Stimulated activated CD4-positive, alpha-beta T cell treated with anti-CD3 and anti-CD28 coated beads, Interleukin-2, amount 100 ng/mL, for 48 hours (primary cell): ENCODE measurements at regions not wholly inside any gene's neighbourhood (a gene's known extent, or its start where the extent isn't known, plus 50 kb on each side); places are given as distances from the start of the nearest gene placed in this dataset.

Experiments
- DNase-seq, 2 donors: peaks; one replicate each; pipeline ENCODE4 v3.0.0-alpha.2; 2020

- no peak for DNase-seq
Observed at GRCh38 chr3:182708810-182709209, 84.5 kb upstream of the ATP11B start.

- DNase-seq = no peak
Observed at GRCh38 chr3:182709306-182709705, 84.0 kb upstream of the ATP11B start.

- DNase-seq = no peak
Observed at GRCh38 chr3:182710557-182711157, 82.6 kb upstream of the ATP11B start.

- DNase-seq = no peak
Observed at GRCh38 chr3:182711261-182711683, 82.0 kb upstream of the ATP11B start.

- no peak for DNase-seq
Observed at GRCh38 chr3:182711853-182712252, 81.5 kb upstream of the ATP11B start.

GRCh38 chr3:182713111-182713510 lies 80.2 kb upstream of the ATP11B start:
- no peak for DNase-seq

- no peak for DNase-seq
Observed at GRCh38 chr3:182713743-182714517, 79.4 kb upstream of the ATP11B start.

GRCh38 chr3:182715006-182715405 lies 78.3 kb upstream of the ATP11B start:
- no peak for DNase-seq

GRCh38 chr3:182716114-182716688 lies 77.1 kb upstream of the ATP11B start:
- DNase-seq = no peak

GRCh38 chr3:182717216-182717615 lies 76.1 kb upstream of the ATP11B start:
- DNase-seq = no peak

GRCh38 chr3:182722907-182723306 lies 70.4 kb upstream of the ATP11B start:
- DNase-seq = no peak

GRCh38 chr3:182723596-182723995 lies 69.7 kb upstream of the ATP11B start:
- DNase-seq = no peak

GRCh38 chr3:182725372-182726251 lies 67.7 kb upstream of the ATP11B start:
- no peak for DNase-seq

GRCh38 chr3:182726258-182727142 lies 66.8 kb upstream of the ATP11B start:
- DNase-seq = no peak

GRCh38 chr3:182728238-182728637 lies 65.1 kb upstream of the ATP11B start:
- DNase-seq = no peak

- no peak for DNase-seq
Observed at GRCh38 chr3:182729903-182730674, 63.2 kb upstream of the ATP11B start.

- DNase-seq = no peak
Observed at GRCh38 chr3:182730675-182731042, 62.6 kb upstream of the ATP11B start.

- no peak for DNase-seq
Observed at GRCh38 chr3:182731764-182732163, 61.5 kb upstream of the ATP11B start.

- DNase-seq = no peak
Observed at GRCh38 chr3:182732232-182733015, 60.9 kb upstream of the ATP11B start.

- DNase-seq = no peak
Observed at GRCh38 chr3:182735672-182736071, 57.6 kb upstream of the ATP11B start.

- no peak for DNase-seq
Observed at GRCh38 chr3:182737825-182738224, 55.5 kb upstream of the ATP11B start.
